Activated CD4-positive, alpha-beta T cell treated with anti-CD3 and anti-CD28 coated beads, Interleukin-2, amount 50 U/mL, for 4 hours (primary cell): ENCODE measurements at regions not wholly inside any gene's neighbourhood (a gene's known extent, or its start where the extent isn't known, plus 50 kb on each side); places are given as distances from the start of the nearest gene placed in this dataset.
"Not testable (repeated sequence)": the region's sequence is repeated elsewhere in the genome, so short reads cannot be mapped to it uniquely, and the experiment has no call there.

Source experiments
- DNase-seq, 2 experiments: peaks; one replicate each; pipeline ENCODE4 v3.0.0-alpha.2; 2020

DNA sequence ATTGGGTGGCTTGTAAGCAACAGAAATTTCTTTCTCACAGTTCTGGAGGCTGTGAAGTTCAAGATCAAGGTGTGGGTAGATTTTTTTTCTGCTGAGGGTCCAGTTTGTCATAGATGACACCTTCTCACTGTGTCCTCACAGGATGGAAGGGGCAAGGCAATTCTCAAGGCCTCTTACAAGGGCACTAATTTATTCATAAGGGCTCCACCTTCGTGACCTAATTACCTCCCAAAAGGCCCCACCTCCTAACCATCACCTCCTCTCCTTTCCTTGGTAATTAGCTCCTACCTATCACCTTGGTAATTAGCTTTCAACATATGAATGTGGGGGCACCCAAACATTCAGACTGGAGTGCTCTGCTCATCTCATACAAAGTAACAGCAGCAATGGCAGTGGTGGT is 92.3 kb upstream of the CD44 start:
- DNase-seq, result no peak

- DNase-seq, result peak in 1 of 2 experiments; percentile 19
Measured at GRCh38 chr11:35047179-35047578, 91.8 kb upstream of the CD44 start.

DNA sequence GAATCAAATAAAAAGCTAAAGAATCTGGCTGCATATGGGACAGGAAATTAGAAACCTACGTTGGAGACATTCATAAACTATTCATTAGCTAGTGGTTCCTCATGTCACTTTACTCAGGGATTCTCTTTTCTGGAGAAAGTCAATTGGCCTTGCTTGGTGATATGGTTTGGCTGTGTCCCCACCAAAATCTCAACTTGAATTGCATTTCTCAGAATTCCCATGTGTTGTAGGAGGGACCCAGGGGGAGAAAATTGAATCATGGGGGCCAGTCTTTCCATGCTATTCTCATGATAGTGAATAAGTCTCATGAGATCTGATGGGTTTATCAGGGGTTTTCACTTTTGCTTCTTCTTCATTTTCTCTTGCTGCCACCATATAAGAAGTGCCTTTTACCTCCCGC is 91.2 kb upstream of the CD44 start:
- DNase-seq, result no peak

DNA sequence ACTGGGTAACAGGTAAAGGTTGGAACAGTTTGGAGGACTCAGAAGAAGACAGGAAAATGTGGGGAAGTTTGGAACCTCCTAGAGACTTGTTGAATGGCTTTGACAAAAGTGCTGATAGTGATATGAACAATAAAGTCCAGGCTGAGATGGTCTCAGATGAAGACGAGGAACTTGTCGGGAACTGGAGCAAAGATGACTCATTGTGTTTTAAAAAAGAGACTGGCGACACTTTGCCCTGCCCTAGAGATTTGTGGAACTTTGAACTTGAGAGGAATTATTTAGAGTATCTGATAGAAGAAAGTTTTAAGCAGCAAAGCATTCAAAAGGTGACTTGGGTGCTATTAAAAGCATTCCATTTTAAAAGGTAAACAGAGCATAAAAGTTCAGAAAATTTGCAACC is 90.6 kb upstream of the CD44 start:
- DNase-seq, result not testable (repeated sequence)

DNA sequence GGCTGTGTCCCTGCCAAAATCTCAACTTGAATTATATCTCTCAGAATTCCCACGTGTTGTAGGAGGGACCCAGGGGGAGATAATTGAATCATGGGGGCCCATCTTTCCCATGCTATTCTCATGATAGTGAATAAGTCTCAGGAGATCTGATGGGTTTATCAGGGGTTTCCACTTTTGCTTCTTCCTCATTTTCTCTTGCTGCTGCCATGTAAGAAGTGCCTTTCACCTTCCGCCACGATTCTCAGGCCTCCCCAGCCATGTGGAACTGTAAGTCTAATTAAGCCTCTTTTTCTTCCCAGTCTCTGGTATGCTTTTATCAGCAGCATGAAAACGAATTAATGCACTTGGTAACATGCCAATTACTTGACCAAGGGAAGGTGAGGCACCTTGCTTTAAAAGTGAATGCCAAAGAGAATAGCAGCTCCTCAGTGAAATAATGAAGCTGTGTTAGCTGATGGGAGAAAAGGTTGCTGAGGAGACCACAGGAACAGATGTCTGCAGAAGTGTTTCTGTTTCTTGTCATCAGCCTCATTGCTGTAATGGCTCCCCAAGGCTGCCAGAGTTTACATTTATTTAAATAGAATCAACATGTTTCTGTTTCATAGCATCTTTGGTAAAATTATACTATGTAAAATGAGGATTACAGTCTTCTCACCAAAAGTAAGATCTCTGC is 89.0 kb upstream of the CD44 start:
- DNase-seq, result no peak

- no peak for DNase-seq
Measured at GRCh38 chr11:35050541-35050995, 88.4 kb upstream of the CD44 start.

- DNase-seq, result no peak
Measured at GRCh38 chr11:35056391-35057093, 82.4 kb upstream of the CD44 start.

DNA sequence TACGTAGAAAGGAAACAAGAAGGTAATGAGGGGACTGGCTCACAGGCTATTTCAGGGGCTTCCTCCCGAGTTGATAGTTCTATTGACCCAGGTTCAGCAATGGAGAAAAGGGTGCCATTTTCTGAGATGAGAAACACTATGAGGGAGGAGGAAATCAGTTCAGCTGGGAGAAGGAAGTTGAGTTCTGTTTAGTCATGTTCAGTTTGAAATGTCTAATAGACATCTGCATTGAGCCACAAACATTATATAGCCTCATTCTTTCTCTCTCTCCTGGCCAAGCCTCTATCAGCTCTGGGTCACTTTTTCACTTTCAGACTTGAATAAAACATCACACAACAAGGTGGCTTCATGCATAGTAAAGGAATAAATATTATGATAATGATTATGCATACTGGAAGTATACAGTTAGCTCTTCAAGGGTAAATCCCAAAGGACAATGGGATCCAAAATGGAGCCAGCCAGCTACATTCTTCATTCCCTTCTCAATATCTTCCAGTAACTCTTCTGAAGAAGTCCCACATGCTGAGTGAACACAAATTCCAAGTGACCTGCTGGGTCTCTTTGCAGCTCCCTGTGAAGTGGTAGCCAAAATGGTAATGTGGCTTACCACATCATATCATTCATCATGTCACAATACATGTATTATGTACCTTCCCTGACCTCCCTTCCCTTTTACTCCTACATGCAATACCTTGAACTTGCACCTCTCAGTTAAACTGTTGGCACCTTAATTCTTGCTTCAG is 80.9 kb upstream of the CD44 start:
- no peak for DNase-seq

DNA sequence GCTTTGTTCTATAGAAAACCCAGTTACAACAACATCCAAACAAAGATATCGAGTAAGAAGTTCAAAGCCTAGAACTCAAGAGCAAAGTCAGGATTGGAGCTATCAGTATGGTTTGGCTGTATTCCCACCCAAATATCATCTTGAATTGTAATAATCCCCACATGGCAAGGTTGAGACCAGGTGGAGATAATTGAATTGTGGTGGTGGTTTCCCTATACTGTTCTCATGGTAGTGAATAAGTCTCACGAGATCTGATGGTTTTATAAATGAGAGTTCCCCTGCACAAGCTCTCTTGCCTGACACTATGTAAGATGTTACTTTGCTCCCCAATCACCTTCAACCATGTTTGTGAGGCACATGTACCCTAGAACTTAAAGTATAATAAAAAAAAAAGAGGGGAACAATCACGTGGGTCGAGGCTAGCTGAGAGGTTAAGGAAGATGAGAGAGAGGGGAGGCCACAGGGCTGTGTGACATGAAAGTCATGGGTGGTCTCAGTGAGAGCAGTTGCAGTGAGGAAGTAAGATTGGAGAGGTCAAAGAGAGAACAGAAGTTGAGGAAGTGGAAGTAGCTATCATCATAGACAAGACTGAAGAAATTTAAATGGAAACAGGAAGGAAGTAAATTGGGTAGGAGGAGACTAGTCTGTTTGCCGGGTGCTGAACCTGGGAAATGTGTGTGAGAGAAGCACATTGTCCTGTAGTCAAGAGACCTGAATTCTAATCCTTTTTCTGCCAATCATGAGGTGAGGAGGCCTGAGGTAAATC is 80.1 kb upstream of the CD44 start:
- no peak for DNase-seq

DNA sequence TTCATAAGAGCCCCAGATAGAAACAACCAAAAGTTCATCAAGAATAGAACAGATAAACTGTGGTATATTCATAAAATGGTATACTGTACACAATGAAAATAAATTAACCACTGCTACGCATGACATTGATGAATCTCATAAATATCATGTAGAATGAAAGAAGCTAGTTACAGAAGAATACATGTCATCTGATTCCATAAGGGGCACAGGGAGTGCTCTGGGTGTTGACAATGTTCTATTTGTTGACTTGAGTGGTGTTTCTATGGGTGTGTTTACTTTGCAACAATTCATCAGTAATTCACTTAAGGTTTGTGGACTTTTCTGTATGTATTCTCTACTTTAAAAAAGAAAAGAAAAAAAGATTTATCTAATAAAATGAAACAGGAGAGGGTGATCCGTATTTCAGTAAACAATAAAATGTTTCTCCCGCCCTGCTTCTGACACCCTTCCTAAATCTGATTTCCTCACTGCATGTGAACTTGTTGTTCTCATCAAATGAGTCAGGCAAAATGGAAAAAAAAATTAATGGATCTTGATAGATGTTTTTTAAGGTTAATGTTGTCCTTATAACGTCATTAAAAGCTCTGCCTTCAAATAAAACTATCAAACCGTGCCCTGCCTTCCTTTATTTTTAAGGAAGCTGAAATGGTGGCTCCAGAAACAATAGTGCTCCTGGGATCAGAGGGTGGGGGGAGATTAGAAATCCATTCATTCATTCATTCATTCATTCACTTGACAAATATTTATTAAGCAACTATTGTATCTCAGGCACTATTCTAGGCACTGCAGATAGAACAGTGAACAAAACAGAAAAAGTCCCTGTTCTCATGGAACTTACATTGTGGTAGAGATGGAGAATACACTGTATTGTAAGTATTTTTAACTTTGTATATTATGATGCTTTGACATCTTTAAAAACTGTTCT is 77.2 kb upstream of the CD44 start:
- DNase-seq, result no peak

DNA sequence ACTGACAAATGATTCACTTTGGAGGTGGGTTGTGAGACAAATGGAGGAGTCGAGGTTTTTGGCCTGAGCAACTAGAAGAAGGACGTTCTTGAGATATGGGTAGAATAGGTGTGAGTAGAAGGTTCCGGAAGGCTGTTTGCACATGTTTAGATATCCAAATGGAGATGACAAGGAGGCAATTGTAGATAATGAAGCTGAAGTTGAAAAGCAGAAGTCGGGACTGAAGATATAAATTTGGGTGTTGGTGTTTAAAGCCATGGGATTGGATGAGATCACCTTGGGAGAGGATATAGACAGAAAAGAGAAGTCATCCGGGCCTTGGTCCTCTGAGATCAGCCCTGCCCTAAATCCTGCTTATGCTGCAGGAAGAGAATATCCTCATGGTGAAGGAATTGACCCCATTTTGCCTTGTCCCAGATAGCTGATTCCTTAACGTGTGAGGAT is 75.5 kb upstream of the CD44 start:
- no peak for DNase-seq

DNA sequence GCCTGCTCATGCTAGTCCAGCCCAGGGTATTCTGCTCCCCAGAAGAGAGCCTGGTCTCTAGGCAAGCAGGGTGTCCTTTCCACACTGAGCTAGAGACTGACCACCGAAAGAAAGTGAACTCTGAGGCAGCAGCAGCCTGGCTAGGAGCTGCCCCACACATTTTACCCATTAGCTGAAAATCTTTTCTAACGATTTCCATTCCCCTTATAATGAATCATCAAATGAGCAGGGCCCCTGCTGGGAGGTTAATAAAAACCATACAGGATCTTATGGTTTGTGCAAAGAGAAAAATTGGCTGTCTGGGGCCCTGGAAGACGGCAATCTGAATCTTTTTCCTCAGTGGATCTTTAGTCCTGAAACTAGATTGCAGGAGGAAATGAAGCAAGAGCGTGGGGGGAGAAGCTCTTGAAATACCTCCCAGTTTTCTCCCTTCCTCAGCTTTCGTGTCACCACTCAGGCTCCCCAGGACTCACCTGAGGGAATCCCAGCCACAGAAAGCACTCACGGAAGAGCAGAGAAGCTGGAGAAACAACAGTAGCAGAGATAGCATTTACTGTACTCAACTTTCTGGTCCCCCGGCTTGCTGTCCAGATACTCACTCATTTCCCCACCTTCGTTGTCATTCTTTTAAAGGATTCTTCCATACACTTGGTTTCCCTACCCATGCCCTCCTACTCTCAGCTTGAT is 74.7 kb upstream of the CD44 start:
- DNase-seq, result no peak

DNA sequence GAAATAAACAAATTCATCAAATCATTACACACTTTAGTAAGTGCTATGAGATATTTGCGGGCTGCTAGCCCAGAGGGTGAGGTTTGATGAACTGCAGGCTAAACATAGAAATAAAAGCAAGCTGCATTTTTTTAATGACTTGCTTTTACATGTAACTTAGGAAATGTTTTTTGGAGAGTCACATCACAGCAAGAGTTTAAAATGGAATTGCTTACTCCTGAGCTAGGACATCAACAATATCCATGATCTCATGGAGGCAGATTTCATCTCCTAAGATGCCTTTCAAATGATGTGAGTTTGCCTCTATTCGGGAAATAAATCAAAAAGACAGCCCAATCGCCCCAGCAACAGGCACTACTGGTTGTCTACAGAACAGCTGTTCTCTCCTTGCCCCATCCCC is 73.4 kb upstream of the CD44 start:
- DNase-seq, result no peak

DNA sequence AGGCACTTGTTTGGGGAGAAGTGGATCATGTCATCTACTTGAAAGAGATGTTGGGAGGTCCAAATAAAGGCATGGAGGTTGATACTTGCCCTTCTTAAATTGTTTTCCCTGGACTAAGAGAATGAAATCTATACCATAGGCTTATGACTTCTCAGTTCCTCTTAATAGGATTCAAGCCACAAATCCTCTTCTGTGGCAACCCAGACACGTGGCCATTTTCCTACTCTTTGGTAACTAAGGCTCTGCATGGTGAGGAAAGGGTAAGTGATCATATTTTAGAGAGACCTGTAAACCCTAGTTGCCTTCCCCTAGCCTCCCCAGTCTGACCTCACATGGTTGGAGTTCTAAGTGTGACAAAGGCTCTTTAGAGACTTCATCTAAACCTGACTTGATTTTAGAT is 72.9 kb upstream of the CD44 start:
- no peak for DNase-seq

DNA sequence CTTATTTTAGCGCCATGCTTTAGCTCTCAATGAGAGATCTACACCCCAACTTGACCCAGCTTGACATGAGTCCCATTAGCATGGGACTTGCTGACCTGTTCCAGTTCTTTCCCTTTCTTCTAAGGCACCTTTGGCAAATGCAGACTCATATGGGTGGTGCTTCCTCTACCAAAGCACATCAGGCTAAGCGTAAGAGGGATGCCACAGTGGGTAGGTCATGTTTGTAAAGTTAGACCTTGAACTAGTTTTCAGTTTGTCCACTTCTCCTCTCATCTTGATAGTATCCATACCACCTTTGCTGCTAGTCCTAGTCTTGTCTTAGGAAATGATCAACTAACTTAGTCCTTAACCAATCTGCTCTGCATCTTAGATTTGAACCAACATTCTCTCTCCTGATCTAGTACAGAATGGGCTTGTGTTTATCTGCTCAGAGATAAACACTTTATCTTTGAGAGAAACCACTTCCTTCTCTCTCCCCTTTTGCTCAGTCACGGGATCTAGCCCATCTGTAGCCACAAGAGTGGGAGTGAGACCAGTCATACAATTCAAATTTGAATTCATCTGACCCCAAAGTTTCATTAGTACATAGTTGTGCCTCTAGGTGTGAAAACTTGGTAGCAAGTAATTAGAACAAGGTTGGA is 72.1 kb upstream of the CD44 start:
- no peak for DNase-seq

GRCh38 chr11:35071722-35072121 is 67.2 kb upstream of the CD44 start:
- DNase-seq, result no peak

DNA sequence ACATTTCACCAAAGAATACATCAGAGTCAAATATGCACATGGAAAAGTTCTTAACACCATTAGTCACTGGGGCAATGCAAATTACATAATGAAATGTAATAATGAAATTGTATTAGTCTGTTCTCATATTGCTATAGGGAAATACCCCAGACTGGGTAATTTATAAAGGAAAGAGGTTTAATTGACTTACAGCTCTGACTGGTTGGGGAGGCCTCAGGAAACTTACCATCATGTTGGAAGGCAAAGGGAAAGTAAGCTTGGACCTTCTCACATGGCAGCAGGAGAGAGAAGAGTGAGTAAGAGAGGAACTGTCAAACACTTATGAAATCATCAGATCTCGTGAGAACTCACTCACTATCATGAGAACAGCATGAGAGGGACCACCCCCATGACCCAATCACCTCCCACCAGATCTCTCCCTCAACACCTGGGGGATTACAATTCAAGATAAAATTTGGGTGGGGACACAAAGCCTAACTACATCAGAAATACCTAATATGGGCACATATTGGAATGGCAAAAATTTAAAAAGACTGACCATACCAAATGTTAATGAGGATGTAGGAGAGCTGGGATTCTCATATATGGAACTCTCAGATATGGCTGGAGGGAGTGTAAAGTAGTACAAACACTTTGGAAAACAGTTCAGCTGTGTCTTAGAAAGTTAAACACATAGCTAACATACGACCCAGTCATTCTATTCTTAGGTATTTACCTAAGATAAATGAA is 65.1 kb upstream of the CD44 start:
- no peak for DNase-seq

DNA sequence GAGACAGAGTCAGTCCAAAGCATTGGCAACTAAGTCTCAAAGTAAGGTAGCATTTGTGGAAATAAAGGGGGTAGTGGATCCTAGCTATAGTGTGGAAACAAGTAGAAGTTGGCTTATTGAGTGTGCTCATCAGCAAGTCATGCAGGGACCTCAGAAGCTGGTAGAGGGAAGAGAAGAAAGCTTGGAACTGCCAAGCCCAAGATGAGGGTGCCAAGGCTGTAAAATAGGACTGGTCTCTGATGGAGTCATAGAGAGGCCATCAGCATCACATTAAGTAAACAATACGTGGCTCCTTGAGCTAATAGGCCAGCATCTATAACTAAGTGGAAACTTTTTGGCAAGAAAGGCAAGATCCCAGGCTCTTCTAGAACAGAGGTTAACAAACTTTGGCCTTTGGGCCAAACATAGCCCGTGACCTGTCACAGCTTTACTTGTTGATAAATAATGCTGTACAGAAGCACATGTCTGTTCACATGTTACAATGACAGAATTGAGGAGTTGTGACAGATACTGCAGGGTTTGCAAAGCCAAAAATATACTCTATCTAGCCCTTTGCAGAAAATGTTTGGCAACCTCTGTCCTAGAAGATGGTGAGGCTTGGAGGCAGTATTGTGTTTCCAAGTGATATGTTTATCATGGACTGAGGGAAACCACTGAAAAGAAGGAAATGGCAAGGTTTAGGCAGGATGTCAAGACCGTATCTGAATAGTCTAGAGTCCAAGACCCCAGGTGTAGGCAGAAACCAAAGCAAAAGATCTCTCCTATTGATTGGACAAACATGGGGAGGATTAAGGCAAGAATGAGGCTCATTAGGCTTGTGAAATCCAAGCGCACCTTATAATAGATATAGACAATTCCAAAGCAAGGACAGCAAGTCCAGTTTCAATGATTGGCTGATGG is 62.5 kb upstream of the CD44 start:
- DNase-seq, result no peak
